CD4-positive, alpha-beta T cell treated with Interferon gamma for 1 hour (primary cell): ENCODE measurements at regions not wholly inside any gene's neighbourhood (a gene's known extent, or its start where the extent isn't known, plus 50 kb on each side); places are given as distances from the start of the nearest gene placed in this dataset.

Source experiments
- DNase-seq: peaks from one replicate; pipeline ENCODE4 v3.0.0-alpha.2; 2020

GRCh38 chr12:126742241-126742641 is 1524.7 kb upstream of the TMEM132C start:
- no peak for DNase-seq

- peak; percentile 10 for DNase-seq
These were observed 1519.3 kb upstream of the TMEM132C start for GRCh38 chr12:126747530-126748149.

DNA sequence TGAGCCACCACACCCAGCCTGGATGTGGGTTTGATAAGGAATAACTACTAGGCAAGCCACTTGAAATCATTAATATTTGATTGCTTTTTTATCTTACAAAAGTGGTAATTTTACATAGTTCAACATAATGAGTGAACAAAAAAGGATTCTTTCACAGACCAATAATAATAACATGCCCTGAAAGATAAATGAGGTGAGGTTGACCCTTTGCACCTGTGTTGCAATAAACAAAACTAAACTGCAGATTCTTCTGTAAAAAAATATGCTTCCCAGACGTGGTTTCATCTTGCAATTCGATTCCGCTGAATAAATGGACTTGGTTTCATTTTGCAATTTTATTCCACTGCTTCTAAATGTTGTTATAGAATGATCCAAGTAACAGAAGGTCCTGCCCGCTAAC is 1514.9 kb upstream of the TMEM132C start:
- DNase-seq, result no peak

DNA sequence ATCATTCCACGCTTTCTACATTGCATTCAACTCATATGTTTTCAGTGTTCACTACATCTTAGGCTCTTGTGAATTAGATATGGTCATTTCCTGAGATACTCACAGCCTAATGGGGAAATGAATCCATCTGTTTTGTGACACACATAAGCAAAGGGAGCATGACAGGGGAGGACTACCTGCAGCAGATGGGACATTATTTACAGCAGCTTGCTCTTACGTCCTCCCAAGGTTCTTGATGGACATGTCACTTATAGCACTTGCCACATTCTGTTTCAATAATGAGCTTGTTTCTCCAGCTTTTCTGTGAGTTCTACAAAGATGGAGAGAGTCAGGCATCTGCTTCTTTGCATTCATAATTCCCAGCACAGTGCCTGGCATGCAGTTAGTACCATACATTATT is 1509.6 kb upstream of the TMEM132C start:
- no peak for DNase-seq

DNA sequence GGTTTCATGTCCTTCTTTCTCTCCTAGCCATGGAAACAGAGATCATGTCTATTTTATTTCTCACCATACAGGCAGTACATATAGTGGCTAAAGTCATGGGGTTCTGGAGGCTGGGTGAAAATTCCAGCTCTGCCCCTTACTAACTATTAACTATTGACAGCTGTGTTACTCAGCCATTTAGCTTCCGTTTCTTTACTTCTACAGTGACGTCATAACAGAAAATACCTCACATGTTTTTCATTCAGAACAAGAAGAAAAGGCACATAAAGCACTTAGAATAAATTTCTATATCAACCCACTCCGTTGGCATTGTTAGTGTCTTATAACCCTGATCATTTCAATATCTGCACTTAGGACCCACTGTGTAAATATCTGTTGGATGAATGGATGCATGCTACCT is 1506.9 kb upstream of the TMEM132C start:
- no peak for DNase-seq

GRCh38 chr12:126761420-126761819 is 1505.5 kb upstream of the TMEM132C start:
- DNase-seq, result no peak

GRCh38 chr12:126762150-126762549 is 1504.8 kb upstream of the TMEM132C start:
- DNase-seq, result no peak

DNA sequence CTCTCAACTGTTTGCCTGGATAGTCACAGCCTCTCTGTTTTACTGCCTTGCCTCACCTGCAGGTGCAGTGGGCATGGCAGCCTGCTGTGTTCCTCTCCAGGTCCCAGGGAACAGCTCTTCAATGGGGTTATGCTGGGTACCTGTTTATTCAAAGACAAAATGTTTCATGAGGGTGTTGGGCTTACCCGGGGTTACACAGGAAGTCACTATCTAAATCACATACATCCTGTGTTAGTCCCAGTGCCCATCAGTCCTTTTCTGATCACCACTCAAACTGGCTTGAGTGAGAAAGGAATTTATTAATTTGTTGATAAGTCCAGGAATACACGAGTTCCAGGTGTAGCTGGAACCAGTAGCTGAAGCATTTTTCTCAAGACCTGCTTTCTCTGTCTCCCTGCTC is 1503.6 kb upstream of the TMEM132C start:
- DNase-seq, result no peak

DNA sequence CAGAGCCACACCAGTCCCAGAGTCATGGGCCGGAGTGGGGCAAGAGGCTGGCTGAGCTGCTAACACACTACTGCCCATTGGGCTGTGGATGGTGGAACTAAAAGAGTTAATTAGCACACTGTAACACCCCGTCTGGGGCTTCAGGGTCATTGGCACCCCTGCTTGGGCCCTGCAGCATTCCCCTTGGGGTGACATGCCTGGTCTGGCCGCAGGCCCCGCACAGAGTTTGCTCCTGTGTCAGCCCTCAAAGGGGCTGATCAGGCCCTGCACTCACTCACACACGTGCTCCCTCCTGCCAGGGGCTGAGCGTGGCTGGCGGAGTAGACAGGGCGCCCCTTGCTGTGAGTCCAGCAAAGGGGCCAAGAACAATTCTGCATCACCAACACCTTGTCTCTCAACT is 1499.6 kb upstream of the TMEM132C start:
- no peak for DNase-seq

GRCh38 chr12:126768517-126768916 is 1498.5 kb upstream of the TMEM132C start:
- no peak for DNase-seq

DNA sequence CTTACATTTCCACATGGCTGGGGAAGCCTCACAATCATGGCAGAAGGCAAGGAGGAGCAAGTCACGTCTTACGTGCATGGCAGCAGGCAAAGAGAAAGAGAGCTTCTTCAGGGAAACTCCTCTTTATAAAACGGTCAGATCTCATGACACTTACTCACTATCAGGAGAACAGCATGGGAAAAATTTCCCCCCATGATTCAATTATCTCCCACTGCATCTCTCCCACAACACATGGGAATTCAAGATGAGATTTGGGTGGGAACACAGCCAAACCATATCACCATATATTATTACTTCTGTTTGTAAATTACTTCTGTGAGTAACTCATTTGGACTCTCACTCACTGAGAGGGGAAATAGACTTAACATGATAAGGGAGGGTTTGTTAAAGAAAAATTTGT is 1496.8 kb upstream of the TMEM132C start:
- no peak for DNase-seq

- peak; percentile 60 for DNase-seq
These were observed 1494.7 kb upstream of the TMEM132C start for GRCh38 chr12:126772171-126772864.

GRCh38 chr12:126773012-126773411 is 1494.0 kb upstream of the TMEM132C start:
- DNase-seq, result no peak

DNA sequence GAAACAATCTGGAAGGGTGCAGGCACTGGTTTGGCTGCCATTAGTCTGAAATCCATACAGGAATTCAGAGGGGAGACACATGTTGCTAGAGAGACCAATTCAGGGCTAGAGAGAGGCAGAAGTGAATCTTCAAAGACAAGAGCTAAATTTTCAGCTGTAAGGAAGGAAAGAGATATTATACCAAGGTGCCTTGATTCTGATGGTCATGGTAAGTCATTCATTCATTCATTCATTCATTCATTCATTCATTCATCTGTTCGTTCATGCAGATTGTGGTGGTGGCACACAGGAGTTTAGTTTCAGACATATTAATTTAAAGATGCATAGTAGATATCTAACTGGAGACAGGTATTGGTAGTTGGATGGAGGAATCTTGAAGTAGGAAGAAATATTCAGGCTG is 1493.5 kb upstream of the TMEM132C start:
- no peak for DNase-seq

DNA sequence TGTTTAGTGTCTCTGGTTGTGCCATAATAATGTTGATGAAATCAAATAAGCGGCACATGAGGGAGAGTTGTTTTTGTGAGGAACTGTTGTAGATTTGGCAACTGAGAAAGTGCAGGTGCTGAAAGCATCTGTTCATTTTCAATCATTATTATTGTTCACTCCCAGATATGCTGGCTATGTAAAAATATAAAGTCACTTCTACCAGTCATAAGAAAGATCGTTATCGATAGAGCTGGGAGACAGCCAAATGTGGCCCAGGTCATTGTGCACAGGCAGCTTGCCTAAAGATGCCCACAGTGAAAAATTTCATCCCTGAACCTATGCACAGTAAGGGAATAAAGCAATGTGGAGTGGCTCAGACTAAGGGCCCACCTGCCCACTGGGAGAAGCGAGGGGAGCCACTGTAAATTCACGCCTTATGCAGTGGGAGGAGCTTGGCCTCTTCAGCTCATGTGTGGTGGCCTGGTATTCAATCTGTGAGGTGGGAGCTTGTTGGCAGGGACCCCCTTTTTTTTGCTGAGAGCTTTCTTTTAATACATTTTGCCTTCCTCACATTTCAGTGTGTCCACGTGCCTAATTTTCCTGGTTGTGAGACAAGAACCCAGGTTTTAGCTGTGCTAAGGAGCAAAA is 1490.8 kb upstream of the TMEM132C start:
- DNase-seq, result no peak

DNA sequence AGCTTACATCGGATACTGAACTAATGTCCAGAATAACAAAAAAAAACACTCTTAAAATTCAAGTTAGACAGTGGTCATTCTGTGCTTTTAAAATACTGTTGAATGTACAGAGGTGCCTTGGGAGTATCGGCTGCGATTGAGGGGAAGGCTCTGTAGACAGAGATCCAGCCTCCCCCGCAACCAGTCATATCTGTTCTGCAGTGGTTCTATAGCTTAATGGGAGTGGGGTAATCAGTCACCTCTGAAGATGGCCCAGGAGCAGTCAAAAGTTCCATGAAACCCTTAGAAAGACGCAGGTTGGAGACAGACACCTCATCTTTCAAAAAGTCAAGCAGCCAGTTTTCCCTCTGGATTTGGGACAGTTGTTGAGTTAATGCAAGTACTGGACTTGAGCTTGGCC is 1486.6 kb upstream of the TMEM132C start:
- no peak for DNase-seq

DNA sequence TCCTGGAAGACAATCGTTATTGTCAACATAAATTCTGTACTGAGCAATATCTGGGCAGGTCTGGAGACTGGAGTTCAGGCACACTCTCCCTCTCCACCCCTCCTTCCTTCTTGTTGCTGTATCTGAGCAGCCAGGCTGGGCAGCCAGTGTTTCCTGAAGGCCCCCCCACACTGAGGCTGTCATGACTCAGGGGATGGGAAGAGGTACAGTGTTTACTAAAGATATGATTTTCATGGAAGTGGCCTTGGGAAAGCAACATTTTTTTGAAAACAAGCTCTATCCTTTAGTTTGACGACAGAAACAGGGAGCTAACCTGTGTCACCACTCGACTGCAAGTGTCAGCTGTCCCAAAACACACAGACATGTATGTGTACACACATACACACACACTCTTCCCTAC is 1485.4 kb upstream of the TMEM132C start:
- no peak for DNase-seq

GRCh38 chr12:126782083-126782482 is 1484.9 kb upstream of the TMEM132C start:
- no peak for DNase-seq

DNA sequence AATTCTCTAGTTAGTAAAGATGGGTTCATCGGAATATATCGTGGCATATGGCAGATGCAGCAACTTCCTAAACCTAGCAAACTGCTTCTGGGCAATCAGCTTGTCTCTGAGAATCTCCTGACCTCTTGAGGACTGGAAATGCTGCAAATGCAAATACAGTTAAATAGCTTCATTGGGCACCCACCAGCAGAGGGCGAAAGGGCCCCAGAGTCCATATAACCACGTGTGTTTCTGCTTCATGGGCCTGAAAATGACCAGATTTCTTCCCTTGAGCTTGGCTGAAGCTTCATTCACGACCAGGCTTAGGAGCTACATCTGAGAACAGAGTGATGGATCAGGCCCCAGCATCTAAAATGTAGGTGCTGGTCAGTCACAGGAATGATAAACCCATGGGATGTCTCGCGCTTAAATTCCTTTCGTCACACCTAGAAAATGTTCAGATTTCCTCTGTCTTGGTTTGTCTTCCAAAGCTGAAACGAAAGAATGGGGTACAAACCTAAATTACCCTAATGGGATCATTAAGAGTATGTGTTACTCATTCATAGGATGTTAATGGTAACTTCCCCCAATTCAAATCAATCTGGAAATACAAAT is 1482.5 kb upstream of the TMEM132C start:
- no peak for DNase-seq

GRCh38 chr12:126789963-126790362 is 1477.0 kb upstream of the TMEM132C start:
- no peak for DNase-seq

DNA sequence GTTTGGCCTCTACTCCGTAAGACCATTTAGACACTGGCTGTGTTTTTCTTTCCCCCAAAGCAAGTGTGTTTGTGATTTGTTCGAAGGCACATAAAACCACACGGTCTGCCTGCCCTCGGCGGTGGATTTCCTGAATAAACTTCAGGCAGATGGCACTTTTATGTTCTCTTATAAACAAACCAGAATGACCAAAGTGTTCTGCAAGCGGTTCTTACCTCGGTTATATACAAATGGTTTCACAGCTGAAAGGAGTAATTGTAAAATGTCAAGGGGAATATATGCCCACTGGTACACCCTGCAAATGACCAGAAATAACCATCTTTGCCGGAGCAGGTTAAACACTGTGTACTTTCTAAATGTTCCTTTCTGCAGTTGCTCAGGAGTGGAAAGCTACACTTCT is 1475.8 kb upstream of the TMEM132C start:
- no peak for DNase-seq

DNA sequence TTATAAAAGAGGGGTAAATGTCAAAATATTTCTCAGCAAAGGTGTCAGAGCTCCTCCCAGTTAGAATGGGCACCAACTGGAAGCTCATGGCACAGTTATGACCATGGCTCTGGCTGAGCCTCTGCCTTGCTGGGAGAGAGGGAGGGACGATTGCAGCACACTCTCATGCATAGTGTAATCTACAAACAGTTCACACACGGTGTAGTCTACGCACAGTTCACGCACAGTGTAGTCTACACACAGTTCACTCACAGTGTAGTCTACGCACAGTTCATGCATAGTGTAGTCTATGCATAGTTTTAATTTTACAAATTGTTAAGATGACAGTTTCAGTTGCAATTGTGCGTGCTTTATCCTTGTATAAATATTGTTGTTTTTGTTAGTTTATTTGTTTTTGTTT is 1474.6 kb upstream of the TMEM132C start:
- DNase-seq, result no peak

DNA sequence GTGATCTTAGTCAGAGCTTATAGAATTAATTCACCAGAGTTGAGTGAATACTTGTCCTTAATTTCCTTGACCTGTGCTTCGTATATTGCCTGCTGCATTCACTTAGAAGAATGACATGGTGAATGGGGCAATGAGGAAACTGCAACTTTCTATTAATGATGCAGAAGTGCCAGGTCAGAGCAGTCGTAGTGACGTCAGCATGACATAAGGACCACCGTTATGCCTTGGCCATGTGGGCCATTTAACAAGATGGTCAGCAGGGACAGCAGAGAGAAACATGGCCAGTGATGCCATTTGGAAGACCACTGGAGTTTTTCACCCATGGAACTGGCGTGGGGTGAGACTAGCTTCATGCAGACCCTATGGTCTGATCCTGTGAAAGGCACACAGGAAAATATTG is 1469.4 kb upstream of the TMEM132C start:
- no peak for DNase-seq

GRCh38 chr12:126798449-126798848 is 1468.5 kb upstream of the TMEM132C start:
- DNase-seq, result no peak
